ENCODE measurements at regions not wholly inside any gene's neighbourhood (a gene's known extent, or its start where the extent isn't known, plus 50 kb on each side); places are given as distances from the start of the nearest gene placed in this dataset.

DNA sequence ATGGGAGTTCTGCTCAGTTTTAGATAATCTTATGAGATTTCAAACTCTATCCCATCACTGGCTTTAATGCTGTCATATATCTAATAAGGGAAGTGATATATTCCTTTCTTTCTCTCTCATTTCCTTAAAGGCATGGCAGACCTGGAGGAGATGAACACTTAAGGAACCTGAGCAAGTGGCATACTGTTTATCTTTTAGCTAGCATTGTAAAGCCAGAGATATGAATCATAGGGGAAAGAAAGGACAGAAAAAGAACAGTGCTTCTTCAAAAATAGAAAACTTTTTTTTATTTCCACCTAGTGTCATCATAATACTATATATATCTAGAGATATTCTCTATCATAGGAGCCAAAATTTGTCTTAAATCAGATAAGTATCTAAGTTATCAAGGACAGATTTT, 68.3 kb upstream of the PSMA6 start:
- POLR2A ChIA-PET = no interaction called here
- DNase-seq (ENCODE audit: low read depth in 1 of 2, low spot score in 1 of 2) = no peak
- no peak overlapping the region for H3K4me3 ChIP-seq

DNA sequence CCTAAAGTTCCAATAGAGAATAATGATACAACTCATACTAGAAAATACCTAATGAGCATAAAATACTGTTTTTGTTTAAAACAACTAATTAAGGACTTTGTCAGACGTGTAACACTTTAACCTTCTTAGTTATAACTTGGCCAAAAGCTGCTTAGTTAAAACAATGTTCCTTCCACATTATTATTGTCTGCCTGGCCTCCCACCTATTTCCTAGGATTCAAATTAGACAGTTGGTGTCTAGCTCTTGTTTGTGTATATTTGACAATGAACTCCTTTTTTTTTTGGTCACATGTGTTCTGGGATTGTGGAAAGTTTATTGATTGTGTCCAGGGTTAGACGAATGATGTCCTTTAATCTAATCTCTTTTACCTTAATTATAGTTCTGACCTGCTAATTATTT, 67.6 kb upstream of the PSMA6 start:
- no peak overlapping the region for H3K4me3 ChIP-seq
- no peak overlapping the region for H3K27ac ChIP-seq
- ChIA-PET POLR2A (no interaction called here), CTCF (interaction anchor here (0.6 to 2.3 kb wide), 4 partner anchors 10 to 228 kb away, joined by 3 to 13 read pairs (median 4); no protein-coding TSS in a partner anchor)
- WGBS (ENCODE audit: missing lambda C conversion rate) = 86% methylated on average over 2 of the region's 2 CpGs
- no peaks in the 10 kb centered on the region for H3K9me3 ChIP-seq
- FAIRE-seq = no peak
- H3K4me1 ChIP-seq = peaks cover 18% of the 10 kb centered on the region
- ATAC-seq = no peak
- no peak for DNase-seq (ENCODE audit: low read depth in 1 of 2, low spot score in 1 of 2)
- no peak overlapping the region for H3K4me2 ChIP-seq
- TF ChIP-seq CHD4 (IDR thresholded peaks at IDR 0.05; ENCODE audit: borderline replicate concordance) (no peak), ZFP36 (IDR thresholded peaks at IDR 0.05; ENCODE audit: borderline replicate concordance, partially characterized antibody) (no peak), MYC (IDR thresholded peaks at IDR 0.05; ENCODE audit: borderline replicate concordance, low read length) (no peak), HOXB13 (CRISPR knock-in tag; IDR thresholded peaks at IDR 0.05; ENCODE audit: low read depth) (no peak), HDAC2 (IDR thresholded peaks at IDR 0.05) (no peak), FOSB (CRISPR knock-in tag; IDR thresholded peaks at IDR 0.05) (no peak), CBX2 (IDR thresholded peaks at IDR 0.05; ENCODE audit: borderline replicate concordance, low read depth) (no peak), MAFK (IDR thresholded peaks at IDR 0.05; ENCODE audit: partially characterized antibody) (no peak), RNF2 (IDR thresholded peaks at IDR 0.05; ENCODE audit: borderline replicate concordance, low read depth) (no peak), HOXB5 (CRISPR knock-in tag; IDR thresholded peaks at IDR 0.05) (no peak), RAD21 (conservative IDR thresholded peaks at IDR 0.05 in 1 of 2, IDR thresholded peaks at IDR 0.05 in 1 of 2) (no peak), POLR2A (IDR thresholded peaks at IDR 0.05; ENCODE audit: low read length) (no peak), HEYL (CRISPR knock-in tag; IDR thresholded peaks at IDR 0.05) (no peak), ESRRA (IDR thresholded peaks at IDR 0.05; ENCODE audit: borderline replicate concordance, low read length) (no peak), ZNF302 (CRISPR knock-in tag; IDR thresholded peaks at IDR 0.05) (no peak), ZC3H11A (IDR thresholded peaks at IDR 0.05) (no peak), NFE2L2 (conservative IDR thresholded peaks at IDR 0.05; ENCODE audit: low read length) (no peak)
- TF ChIP-seq, protein P1, sequence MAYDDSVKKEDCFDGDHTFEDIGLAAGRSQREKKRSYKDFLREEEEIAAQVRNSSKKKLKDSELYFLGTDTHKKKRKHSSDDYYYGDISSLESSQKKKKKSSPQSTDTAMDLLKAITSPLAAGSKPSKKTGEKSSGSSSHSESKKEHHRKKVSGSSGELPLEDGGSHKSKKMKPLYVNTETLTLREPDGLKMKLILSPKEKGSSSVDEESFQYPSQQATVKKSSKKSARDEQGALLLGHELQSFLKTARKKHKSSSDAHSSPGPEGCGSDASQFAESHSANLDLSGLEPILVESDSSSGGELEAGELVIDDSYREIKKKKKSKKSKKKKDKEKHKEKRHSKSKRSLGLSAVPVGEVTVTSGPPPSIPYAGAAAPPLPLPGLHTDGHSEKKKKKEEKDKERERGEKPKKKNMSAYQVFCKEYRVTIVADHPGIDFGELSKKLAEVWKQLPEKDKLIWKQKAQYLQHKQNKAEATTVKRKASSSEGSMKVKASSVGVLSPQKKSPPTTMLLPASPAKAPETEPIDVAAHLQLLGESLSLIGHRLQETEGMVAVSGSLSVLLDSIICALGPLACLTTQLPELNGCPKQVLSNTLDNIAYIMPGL (CRISPR knock-in tag; IDR thresholded peaks at IDR 0.05; ENCODE audit: borderline replicate concordance) = no peak
- TF ChIP-seq, protein P2, sequence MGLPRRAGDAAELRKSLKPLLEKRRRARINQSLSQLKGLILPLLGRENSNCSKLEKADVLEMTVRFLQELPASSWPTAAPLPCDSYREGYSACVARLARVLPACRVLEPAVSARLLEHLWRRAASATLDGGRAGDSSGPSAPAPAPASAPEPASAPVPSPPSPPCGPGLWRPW (IDR thresholded peaks at IDR 0.05) = no peak

More for the DNA sequence above, 68.3 kb upstream of the PSMA6 start:
- FAIRE-seq = no peak
- CTCF ChIA-PET = interaction anchor here (1.2 to 2.3 kb wide), 3 partner anchors 9 to 188 kb away, joined by 3 to 13 read pairs (median 6); no protein-coding TSS in a partner anchor
- Histone ChIP-seq H3K4me1 (peaks cover 13% of the 10 kb centered on the region), H3K4me2 (no peak overlapping the region), H3K9me3 (no peaks in the 10 kb centered on the region), H3K27ac (no peak overlapping the region)
- TF ChIP-seq, protein P3, sequence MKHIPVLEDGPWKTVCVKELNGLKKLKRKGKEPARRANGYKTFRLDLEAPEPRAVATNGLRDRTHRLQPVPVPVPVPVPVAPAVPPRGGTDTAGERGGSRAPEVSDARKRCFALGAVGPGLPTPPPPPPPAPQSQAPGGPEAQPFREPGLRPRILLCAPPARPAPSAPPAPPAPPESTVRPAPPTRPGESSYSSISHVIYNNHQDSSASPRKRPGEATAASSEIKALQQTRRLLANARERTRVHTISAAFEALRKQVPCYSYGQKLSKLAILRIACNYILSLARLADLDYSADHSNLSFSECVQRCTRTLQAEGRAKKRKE (CRISPR knock-in tag; IDR thresholded peaks at IDR 0.05; ENCODE audit: low read depth) = no peak
- TF ChIP-seq SREBF2 (IDR thresholded peaks at IDR 0.05) (no peak), RAD21 (conservative IDR thresholded peaks at IDR 0.05 in 1 of 2, IDR thresholded peaks at IDR 0.05 in 1 of 2) (no peak), FOXS1 (CRISPR knock-in tag; IDR thresholded peaks at IDR 0.05) (no peak), EP300 (IDR thresholded peaks at IDR 0.05) (no peak), SMC3 (IDR thresholded peaks at IDR 0.05) (no peak)
- TF ChIP-seq, protein P4, sequence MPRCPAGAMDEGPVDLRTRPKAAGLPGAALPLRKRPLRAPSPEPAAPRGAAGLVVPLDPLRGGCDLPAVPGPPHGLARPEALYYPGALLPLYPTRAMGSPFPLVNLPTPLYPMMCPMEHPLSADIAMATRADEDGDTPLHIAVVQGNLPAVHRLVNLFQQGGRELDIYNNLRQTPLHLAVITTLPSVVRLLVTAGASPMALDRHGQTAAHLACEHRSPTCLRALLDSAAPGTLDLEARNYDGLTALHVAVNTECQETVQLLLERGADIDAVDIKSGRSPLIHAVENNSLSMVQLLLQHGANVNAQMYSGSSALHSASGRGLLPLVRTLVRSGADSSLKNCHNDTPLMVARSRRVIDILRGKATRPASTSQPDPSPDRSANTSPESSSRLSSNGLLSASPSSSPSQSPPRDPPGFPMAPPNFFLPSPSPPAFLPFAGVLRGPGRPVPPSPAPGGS (IDR thresholded peaks at IDR 0.05) = no peak
- ATAC-seq = no peak

Measured in A549 (cell line).